ELR (cell line): ENCODE measurements at regions not wholly inside any gene's neighbourhood (a gene's known extent, or its start where the extent isn't known, plus 50 kb on each side); places are given as distances from the start of the nearest gene placed in this dataset.
A peak's percentile ranks its signal among the peaks of the same experiment; 100 is the strongest.
"Not testable (repeated sequence)": the region's sequence is repeated elsewhere in the genome, so short reads cannot be mapped to it uniquely, and the experiment has no call there.

Experiments used
- DNase-seq: peaks from one replicate; pipeline ENCODE4 v3.0.0-alpha.2; 2015; ENCODE audit warnings: low read depth

DNA sequence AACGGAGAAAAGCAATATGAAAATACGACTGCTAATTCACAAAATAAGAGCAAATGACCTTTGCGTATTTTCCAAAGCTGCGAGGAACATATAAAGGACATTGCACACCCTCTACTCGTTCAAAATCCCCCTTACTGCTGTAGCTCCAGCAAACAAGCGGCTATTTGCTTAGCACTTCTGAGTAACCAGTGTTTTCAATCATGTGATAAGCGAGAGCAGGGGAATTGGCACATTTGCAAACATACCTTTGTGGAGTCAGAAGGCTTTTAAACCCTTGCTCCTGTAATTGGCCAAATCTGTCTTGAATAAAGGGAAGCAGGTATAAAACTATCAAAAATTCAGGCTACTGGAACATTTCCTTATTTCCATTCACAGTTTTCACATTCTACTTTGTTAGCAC is 610.2 kb downstream of the UBE2NL start:
- DNase-seq = no peak

DNA sequence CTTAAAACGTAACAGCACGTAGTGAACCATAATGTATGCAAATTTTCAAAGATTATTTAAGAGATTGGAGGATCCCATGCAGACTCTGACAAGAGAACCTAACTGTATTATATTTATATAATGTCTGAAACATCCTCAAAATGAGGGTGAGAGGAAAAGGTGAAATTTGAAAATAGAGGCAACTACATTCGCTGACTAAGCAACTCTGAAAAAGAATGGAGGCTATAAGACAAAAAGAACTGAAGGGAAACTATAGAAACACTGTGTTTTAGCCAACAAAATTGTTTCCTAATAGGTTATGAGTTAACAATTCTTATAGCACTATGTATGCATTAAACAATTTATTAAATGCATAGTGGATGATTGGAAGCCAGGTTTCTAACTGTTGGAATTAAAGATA is 648.0 kb downstream of the UBE2NL start:
- no peak for DNase-seq

DNA sequence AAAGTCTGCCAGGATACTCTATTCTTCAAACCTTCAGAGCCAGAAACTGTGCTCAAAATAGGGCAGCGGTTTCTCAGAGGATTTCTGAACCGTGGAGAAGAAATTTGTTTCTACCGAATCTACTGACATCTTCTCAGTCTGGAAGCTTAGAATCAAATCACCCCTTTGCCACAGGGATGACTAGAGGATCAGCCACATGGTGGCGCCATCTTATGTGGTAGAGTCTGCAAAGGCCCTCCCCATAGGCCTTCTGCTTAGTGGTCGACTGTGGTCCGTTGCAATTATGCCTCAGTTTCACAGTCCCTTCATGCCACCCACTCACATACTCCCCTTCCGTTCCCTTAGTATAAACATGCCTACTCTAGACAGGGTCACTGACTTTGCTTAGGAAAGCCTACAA is 680.7 kb upstream of the SPANXN1 start:
- DNase-seq = no peak

- peak; percentile 9 for DNase-seq
These were observed 660.5 kb upstream of the SPANXN1 start for GRCh38 chrX:144586756-144587155.

DNA sequence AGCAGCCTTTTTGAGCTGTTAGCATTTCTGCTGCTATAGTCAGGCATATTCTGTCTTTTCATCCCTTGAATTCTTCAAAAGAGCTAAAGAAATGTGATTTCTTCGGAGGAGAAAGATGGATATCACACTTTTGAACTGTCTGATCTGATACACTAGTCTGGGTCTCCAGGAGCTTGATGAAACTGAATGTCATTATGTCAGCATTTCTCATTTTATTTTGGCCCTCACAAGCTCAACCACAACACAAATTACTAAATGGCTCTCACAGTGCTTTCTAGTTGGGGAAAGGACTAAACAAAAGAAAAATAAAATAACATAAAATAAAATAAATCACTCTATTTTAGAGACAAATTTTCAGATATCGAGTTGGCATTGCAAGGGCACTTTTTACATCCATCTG is 655.3 kb upstream of the SPANXN1 start:
- DNase-seq = no peak

DNA sequence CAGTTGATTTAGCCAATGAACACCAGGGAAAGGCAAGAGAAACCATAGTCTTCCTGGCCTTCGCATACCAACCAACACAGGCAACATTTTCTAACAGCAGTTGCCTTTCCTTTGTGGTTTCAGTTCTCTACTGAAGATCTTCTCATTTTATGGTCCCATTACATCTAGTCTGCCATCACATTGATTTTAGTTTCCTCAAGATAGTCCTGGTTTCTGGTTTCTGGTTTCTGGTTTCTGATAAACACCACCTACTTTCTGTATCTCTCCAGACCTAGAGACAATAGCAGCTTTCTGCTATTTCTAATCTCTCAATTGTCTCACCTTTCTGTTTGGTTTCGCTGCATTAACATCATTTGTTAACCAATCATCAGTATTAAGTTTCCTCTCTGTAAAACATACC is 646.3 kb upstream of the SPANXN1 start:
- no peak for DNase-seq

GRCh38 chrX:144612076-144612475 is 635.2 kb upstream of the SPANXN1 start:
- DNase-seq = no peak

GRCh38 chrX:144616317-144616716 is 631.0 kb upstream of the SPANXN1 start:
- DNase-seq = no peak

DNA sequence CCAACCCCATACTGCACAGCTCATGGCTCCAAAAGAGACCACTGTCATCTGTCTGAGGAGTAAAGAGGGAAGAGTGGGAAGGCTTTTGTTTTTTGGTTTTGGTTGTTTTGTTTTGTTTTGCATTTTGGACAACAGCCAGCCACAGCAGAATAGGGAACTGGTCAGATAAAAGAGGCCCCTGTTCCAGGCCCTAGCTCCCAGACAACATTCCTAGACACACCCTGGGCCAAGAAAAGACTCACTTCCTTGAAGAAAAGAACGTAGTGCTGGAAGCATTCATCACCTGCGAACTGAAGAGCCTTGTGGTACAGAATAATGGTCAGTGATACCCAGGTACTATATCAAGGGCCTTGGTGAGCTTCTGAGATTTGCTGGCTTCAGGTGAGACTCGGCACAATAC is 619.4 kb upstream of the SPANXN1 start:
- no peak for DNase-seq

DNA sequence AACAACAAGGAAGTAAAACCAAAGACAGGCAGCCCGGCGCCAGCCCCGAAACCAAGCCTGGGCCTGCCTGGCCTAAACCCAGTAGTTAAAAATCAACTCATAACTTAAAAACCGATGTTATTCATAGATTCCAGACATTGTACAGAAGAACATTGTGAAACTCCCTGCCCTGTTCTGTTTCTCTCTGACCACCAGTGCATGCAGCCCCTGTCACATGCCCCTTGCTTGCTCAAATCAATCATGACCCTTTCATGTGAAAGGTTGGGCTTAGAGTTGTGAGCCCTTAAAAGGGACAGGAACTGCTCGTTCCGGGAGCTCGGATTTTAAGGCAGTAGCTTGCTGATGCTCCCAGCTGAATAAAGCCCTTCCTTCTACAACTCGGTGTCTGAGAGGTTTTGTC is 612.9 kb upstream of the SPANXN1 start:
- DNase-seq = not testable (repeated sequence)

- DNase-seq = peak; percentile 4
These were observed 609.6 kb upstream of the SPANXN1 start for GRCh38 chrX:144637731-144638130.

DNA sequence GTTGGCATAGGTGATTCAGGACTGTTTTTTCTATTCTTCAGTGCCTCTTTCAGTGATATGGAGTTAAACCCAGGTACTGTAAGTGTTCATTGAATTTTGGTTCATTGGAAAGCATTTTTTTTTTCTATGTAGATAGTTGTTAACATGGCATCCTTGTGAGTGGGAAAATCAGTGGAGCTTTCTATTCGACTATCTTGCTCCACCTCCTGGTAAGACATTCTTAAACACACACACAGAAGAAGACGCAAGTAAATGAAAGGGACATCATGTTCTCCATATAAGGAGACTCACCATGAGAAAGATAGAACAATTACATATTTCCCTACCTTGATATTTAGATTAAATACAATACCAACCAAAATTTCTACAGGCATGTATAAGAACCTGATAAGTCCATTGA is 598.5 kb upstream of the SPANXN1 start:
- DNase-seq = no peak

- peak; percentile 48 for DNase-seq
These were observed 565.8 kb upstream of the SPANXN1 start for GRCh38 chrX:144681501-144681900.

- DNase-seq = no peak
These were observed 564.1 kb upstream of the SPANXN1 start for GRCh38 chrX:144683247-144683646.

- DNase-seq = no peak
These were observed 537.5 kb upstream of the SPANXN1 start for GRCh38 chrX:144709841-144710240.

GRCh38 chrX:144715337-144715736 is 532.0 kb upstream of the SPANXN1 start:
- DNase-seq = no peak

GRCh38 chrX:144716187-144716586 is 531.1 kb upstream of the SPANXN1 start:
- no peak for DNase-seq

GRCh38 chrX:144717682-144718081 is 529.6 kb upstream of the SPANXN1 start:
- no peak for DNase-seq

DNA sequence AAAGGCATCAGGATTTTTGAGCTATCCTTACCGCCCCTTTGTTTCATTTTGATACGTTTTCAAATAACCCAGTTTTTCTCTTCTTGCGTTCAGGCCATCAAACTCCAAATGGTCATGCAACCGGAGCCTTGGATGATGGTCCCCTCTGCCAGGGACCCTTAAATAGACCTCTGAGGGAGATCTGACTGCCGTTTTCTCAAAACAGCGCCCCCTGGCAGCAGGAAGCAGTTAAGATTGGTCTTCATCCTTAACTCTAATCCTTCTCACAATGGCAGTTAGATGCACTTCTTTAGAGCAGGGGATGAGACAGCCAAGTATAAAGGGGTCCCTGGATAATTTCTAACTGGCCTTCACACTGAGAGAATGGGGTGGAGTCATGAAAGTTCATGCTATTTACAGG is 525.0 kb upstream of the SPANXN1 start:
- no peak for DNase-seq

GRCh38 chrX:144730471-144730870 is 516.8 kb upstream of the SPANXN1 start:
- DNase-seq = peak; percentile 34

DNA sequence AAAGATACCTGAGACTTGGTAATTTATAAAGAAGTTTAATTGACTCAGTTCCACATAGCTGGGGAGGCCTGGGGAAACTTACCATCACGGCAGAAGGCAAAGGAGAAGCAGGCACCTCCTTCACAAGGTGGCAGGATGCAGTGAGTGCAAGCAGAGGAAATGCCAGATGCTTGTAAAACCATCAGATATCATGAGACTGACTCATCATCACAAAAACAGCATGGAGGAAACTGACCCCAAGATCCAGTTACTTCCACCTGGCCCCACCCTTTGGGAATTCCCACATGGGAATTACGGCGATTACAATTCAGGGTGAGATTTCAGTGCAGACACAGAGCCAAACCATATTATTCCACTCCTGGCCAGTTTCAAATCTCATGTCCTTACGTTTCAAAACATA is 514.7 kb upstream of the SPANXN1 start:
- DNase-seq = peak; percentile 33

DNA sequence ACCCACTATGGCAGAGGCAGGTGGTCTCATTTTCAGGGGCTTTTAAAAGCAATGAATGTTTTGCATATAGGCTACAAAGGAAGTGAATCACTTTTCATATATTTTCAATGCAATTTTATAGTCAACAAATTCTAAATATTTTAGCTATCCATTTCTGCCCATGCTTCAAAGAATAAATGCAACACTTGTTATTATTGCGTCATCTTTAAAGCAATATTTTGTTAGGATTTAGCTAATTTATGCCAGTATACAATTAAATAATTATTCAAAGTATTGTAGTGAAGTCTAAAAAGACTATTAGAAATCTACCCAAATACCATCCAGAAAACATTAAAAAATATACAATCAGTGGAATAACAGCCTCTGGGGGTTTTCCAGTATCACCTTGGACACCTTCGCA is 509.1 kb upstream of the SPANXN1 start:
- DNase-seq = no peak

- no peak for DNase-seq
These were observed 478.8 kb upstream of the SPANXN1 start for GRCh38 chrX:144768540-144768939.

DNA sequence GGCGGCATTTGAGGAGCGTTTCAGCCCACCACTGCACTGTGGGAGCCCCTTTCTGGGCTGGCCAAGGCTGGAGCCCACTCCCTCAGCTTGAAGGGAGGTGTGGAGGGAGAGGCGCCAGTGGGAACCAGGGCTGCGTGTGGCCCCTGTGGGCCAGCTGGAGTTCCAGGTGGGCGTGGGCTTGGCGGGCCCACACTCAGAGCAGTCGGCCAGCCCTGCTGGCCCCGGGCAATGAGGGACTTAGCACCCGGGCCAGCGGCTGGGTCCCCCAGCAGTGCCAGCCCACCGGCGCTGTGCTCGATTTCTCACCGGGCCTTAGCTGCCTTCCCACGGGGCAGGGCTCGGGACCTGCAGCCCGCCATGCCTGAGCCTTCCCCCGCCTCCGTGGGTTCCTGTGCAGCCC is 463.8 kb upstream of the SPANXN1 start:
- not testable (repeated sequence) for DNase-seq

DNA sequence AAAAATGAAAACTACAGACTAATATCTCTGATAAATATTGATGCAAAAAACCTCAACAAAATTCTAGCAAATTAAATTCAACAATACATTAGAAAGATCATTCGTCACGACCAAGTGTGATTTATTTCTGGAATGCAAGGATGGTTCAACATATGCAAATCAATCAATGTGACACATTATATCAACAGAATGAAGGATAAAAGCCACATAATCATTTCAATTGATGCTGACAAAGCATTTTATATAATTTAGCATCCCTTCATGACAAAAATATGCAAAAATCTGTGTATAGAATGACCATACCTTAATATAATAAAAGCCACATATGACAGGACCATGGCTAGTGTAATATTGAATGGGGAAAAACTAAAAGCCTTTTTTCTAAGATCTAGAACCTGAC is 457.2 kb upstream of the SPANXN1 start:
- no peak for DNase-seq
